H9 (cell line): ENCODE measurements at regions not wholly inside any gene's neighbourhood (a gene's known extent, or its start where the extent isn't known, plus 50 kb on each side); places are given as distances from the start of the nearest gene placed in this dataset.
A peak's percentile ranks its signal among the peaks of the same experiment; 100 is the strongest.

Experiments
- DNase-seq: peaks from one replicate; pipeline ENCODE4 v3.0.0-alpha.2; 2017
- H2AFZ ChIP-seq: one replicate; pipeline ENCODE4 v1.6.1; 2013; ENCODE audit warnings: mild to moderate bottlenecking, low read length, control low read depth, moderate library complexity
- H2AK5ac ChIP-seq: 2 replicates; pipeline ENCODE4 v1.6.1; 2013; ENCODE audit warnings: low read length, control low read depth, mixed read lengths; ENCODE audit not compliant: insufficient read length
- H2BK120ac ChIP-seq: one replicate; pipeline ENCODE4 v1.6.1; 2013; ENCODE audit warnings: low read depth, mild to moderate bottlenecking, low read length, control low read depth, inconsistent platforms; ENCODE audit not compliant: poor library complexity, severe bottlenecking
- H2BK12ac ChIP-seq: 2 replicates; pipeline ENCODE4 v1.6.1; 2013; ENCODE audit warnings: low read length, control low read depth, mixed read lengths, low read depth; ENCODE audit not compliant: insufficient read length
- H2BK15ac ChIP-seq: 2 replicates; pipeline ENCODE4 v1.6.1; 2013; ENCODE audit warnings: low read depth, low read length, control low read depth
- H2BK20ac ChIP-seq: one replicate; pipeline ENCODE4 v1.6.1; 2013; ENCODE audit warnings: low read depth, mild to moderate bottlenecking, low read length, control low read depth, inconsistent platforms; ENCODE audit not compliant: poor library complexity, severe bottlenecking
- H2BK5ac ChIP-seq: 2 replicates; pipeline ENCODE4 v1.6.1; 2013; ENCODE audit warnings: low read length, control low read depth, mixed read lengths; ENCODE audit not compliant: insufficient read length
- H3K14ac ChIP-seq: 2 replicates; pipeline ENCODE4 v1.6.1; 2013; ENCODE audit warnings: low read length, control low read depth; ENCODE audit not compliant: insufficient read depth
- H3K18ac ChIP-seq: 2 replicates; pipeline ENCODE4 v1.6.1; 2013; ENCODE audit warnings: low read depth, mild to moderate bottlenecking, mixed read lengths, low read length, control low read depth; ENCODE audit not compliant: insufficient read length
- H3K23ac ChIP-seq: 2 replicates; pipeline ENCODE4 v1.6.1; 2013; ENCODE audit warnings: low read length, control low read depth, mixed read lengths, low read depth; ENCODE audit not compliant: insufficient read length
- H3K23me2 ChIP-seq: 2 replicates; pipeline ENCODE4 v1.6.1; 2013; ENCODE audit warnings: low read depth, mild to moderate bottlenecking, mixed read lengths, low read length, control low read depth; ENCODE audit not compliant: insufficient read length, poor library complexity, severe bottlenecking
- H3K27ac ChIP-seq: 2 replicates; pipeline ENCODE4 v1.5.1; 2013; ENCODE audit warnings: low read length, control low read depth, mixed read lengths, low read depth; ENCODE audit not compliant: insufficient read length
- H3K27me3 ChIP-seq: 2 replicates; pipeline ENCODE4 v1.6.1; 2013; ENCODE audit warnings: low read length, control low read depth, inconsistent platforms; ENCODE audit not compliant: insufficient read depth
- H3K4ac ChIP-seq: 2 replicates; pipeline ENCODE4 v1.6.1; 2013; ENCODE audit warnings: low read depth, mild to moderate bottlenecking, control low read depth, inconsistent platforms, low read length, moderate library complexity
- H3K4me1 ChIP-seq: 2 replicates; pipeline ENCODE4 v1.6.1; 2013; ENCODE audit warnings: low read length, control low read depth, inconsistent platforms; ENCODE audit not compliant: insufficient read depth
- H3K4me2 ChIP-seq: 2 replicates; pipeline ENCODE4 v1.6.1; 2013; ENCODE audit warnings: low read length, control low read depth, mixed read lengths; ENCODE audit not compliant: insufficient read length, insufficient read depth
- H3K56ac ChIP-seq: 2 replicates; pipeline ENCODE4 v1.6.1; 2013; ENCODE audit warnings: low read depth, mild to moderate bottlenecking, mixed read lengths, low read length, control low read depth; ENCODE audit not compliant: insufficient read length
- H3K79me1 ChIP-seq: 2 replicates; pipeline ENCODE4 v1.6.1; 2013; ENCODE audit warnings: low read depth, mild to moderate bottlenecking, moderate library complexity, low read length, control low read depth, inconsistent platforms; ENCODE audit not compliant: insufficient read depth, poor library complexity, severe bottlenecking
- H3K79me2 ChIP-seq: 2 replicates; pipeline ENCODE4 v1.6.1; 2013; ENCODE audit warnings: low read length, control low read depth, inconsistent platforms; ENCODE audit not compliant: insufficient read depth
- H3K9ac ChIP-seq: 2 replicates; pipeline ENCODE4 v1.6.1; 2013; ENCODE audit warnings: low read length, control low read depth, mixed read lengths; ENCODE audit not compliant: insufficient read length; ENCODE audit errors: extremely low read depth
- H3K9me3 ChIP-seq: one replicate; pipeline ENCODE4 v1.6.1; 2013; ENCODE audit warnings: low read depth, low read length, inconsistent platforms; ENCODE audit not compliant: control insufficient read depth
- H3T11ph ChIP-seq: one replicate; pipeline ENCODE4 v1.6.1; 2013; ENCODE audit warnings: mild to moderate bottlenecking, low read length, control low read depth, inconsistent platforms
- H4K20me1 ChIP-seq: one replicate; pipeline ENCODE4 v1.6.1; 2013; ENCODE audit not compliant: control insufficient read depth, insufficient read length, insufficient read depth
- H4K5ac ChIP-seq: 2 replicates; pipeline ENCODE4 v1.6.1; 2013; ENCODE audit warnings: low read depth, mild to moderate bottlenecking, mixed read lengths, low read length, control low read depth; ENCODE audit not compliant: insufficient read length
- H4K8ac ChIP-seq: replicated peaks from 2 replicates; pipeline ENCODE4 v1.6.1; 2013; ENCODE audit warnings: low read length, control low read depth, mixed read lengths, low read depth; ENCODE audit not compliant: insufficient read length
- H4K91ac ChIP-seq: 2 replicates; pipeline ENCODE4 v1.6.1; 2013; ENCODE audit warnings: low read depth, mild to moderate bottlenecking, moderate library complexity, mixed read lengths, low read length, control low read depth; ENCODE audit not compliant: insufficient read length
- H3K27ac Mint-ChIP-seq, 3 experiments: 2 replicates in 2 of 3; 3 replicates in 1 of 3; pipeline ENCODE4 v1.8.0; 2020 to 2021; ENCODE audit warnings: mixed read lengths in 3 of 3, mild to moderate bottlenecking in 1 of 3, moderate library complexity in 1 of 3
- H3K27me3 Mint-ChIP-seq: 2 replicates; pipeline ENCODE4 v1.8.0; 2021; ENCODE audit warnings: low read depth, mild to moderate bottlenecking, moderate library complexity, mixed read lengths
- H3K36me3 Mint-ChIP-seq, 3 experiments: 2 replicates in 2 of 3; 3 replicates in 1 of 3; pipeline ENCODE4 v1.8.0; 2020 to 2021; ENCODE audit warnings: low read depth in 3 of 3, mixed read lengths in 3 of 3; ENCODE audit not compliant: insufficient read depth in 1 of 3
- H3K4me1 Mint-ChIP-seq, 2 experiments: 2 replicates each; pipeline ENCODE4 v1.8.0; 2020; ENCODE audit warnings: mixed read lengths in 2 of 2
- H3K4me3 Mint-ChIP-seq, 2 experiments: 2 replicates in 1 of 2; 3 replicates in 1 of 2; pipeline ENCODE4 v1.8.0; 2020 to 2021; ENCODE audit warnings: mild to moderate bottlenecking in 2 of 2, mixed read lengths in 2 of 2, moderate library complexity in 1 of 2
- H3K9me3 Mint-ChIP-seq, 2 experiments: 2 replicates in 1 of 2; 3 replicates in 1 of 2; pipeline ENCODE4 v1.8.0; 2020; ENCODE audit warnings: mild to moderate bottlenecking in 2 of 2, mixed read lengths in 2 of 2, moderate library complexity in 1 of 2
- CTCF ChIP-seq: fragments of 200-600 bp; sonication (generic); conservative IDR thresholded peaks from 3 replicates; pipeline ENCODE4 v1.8.0; 2021; ENCODE audit warnings: antibody characterized with exemption, mild to moderate bottlenecking
- WGBS: extraction: QIAGEN DNeasy Blood & Tissue Kit; methylation state at CpG from one replicate; pipeline ENCODE4 v1.1.7; 2013; ENCODE audit warnings: missing lambda C conversion rate, low lambda C conversion rate, mixed read lengths; ENCODE audit not compliant: insufficient read length; ENCODE audit errors: extremely low coverage; 5-methylcytosine and 5-hydroxymethylcytosine counted together

- Histone ChIP-seq H3K18ac (no peak overlapping the region), H2BK15ac (no peak overlapping the region), H3K23me2 (no peaks in the 10 kb centered on the region), H4K20me1 (no peaks in the 10 kb centered on the region), H2BK5ac (no peak overlapping the region), H3K79me2 (no peaks in the 10 kb centered on the region), H3K4me2 (no peak overlapping the region), H3K27me3 (no peaks in the 10 kb centered on the region), H3T11ph (no peak overlapping the region), H3K27ac (no peak overlapping the region), H3K9me3 (no peaks in the 10 kb centered on the region), H2AFZ (no peak overlapping the region), H2BK120ac (no peak overlapping the region), H2BK20ac (no peak overlapping the region), H3K23ac (no peak overlapping the region), H4K5ac (no peak overlapping the region), H3K4me1 (no peaks in the 10 kb centered on the region; the same call in 1 of the 2 replicates), H3K4ac (no peak overlapping the region), H2BK12ac (no peak overlapping the region), H3K9ac (no peak overlapping the region), H3K14ac (no peak overlapping the region), H4K8ac (no peak overlapping the region), H4K91ac (no peak overlapping the region), H3K79me1 (no peaks in the 10 kb centered on the region), H3K56ac (no peak overlapping the region), H2AK5ac (no peak overlapping the region)
- peaks cover 0 to 9% (median 0%) of the 10 kb centered on the region in 3 experiments; a peak in 3 of 7 replicates for H3K36me3 Mint-ChIP-seq
- WGBS = no CpG with 5 or more reads among the region's 2 CpGs
- H3K27me3 Mint-ChIP-seq = no peaks in the 10 kb centered on the region
- H3K9me3 Mint-ChIP-seq = peaks cover 7 to 9% of the 10 kb centered on the region in 2 experiments; a peak in 4 of 5 replicates
- H3K4me1 Mint-ChIP-seq = peaks cover 15 to 20% of the 10 kb centered on the region in 2 experiments
- no peak for TF ChIP-seq CTCF
- no peak overlapping the region for H3K4me3 Mint-ChIP-seq
- peak overlapping the region in 1 of 3 experiments; percentile 40; a peak in 3 of 7 replicates for H3K27ac Mint-ChIP-seq
- DNase-seq = no peak
Observed at GRCh38 chr2:22487036-22487435, 897.9 kb upstream of the KLHL29 start.
